CD4-positive, CD25-positive, alpha-beta regulatory T cell (primary cell): ENCODE measurements at regions not wholly inside any gene's neighbourhood (a gene's known extent, or its start where the extent isn't known, plus 50 kb on each side); places are given as distances from the start of the nearest gene placed in this dataset.

Experiments
- ATAC-seq, 2 donors: fragments of 150-1000 bp; cut with Tn5 transposase; one replicate each; pipeline ENCODE4 v1.10.0; 2021; ENCODE audit warnings: low read depth in 2 of 2, moderate number of reproducible peaks in 2 of 2, moderate library complexity in 1 of 2
- DNase-seq, 3 donors: peaks; one replicate each; pipeline versions ENCODE4 v3.0.0 to v3.0.0-alpha.2; 2012 to 2022; ENCODE audit warnings: mixed read lengths in 1 of 3
- H3K27ac ChIP-seq: one replicate; pipeline ENCODE4 v1.7.0; 2013; ENCODE audit warnings: mild to moderate bottlenecking, low read length; ENCODE audit not compliant: insufficient read depth, poor library complexity, severe bottlenecking
- H3K27me3 ChIP-seq: one replicate; pipeline ENCODE4 v1.7.0; 2013; ENCODE audit warnings: low read length; ENCODE audit not compliant: control insufficient read depth, insufficient read depth
- H3K36me3 ChIP-seq: one replicate; pipeline ENCODE4 v1.7.0; 2013; ENCODE audit warnings: mild to moderate bottlenecking, low read length, moderate library complexity; ENCODE audit not compliant: control insufficient read depth, insufficient read depth
- H3K4me1 ChIP-seq: 2 replicates; pipeline ENCODE4 v1.7.0; 2013; ENCODE audit warnings: mild to moderate bottlenecking, low read length; ENCODE audit not compliant: insufficient read depth, control insufficient read depth, poor library complexity, severe bottlenecking
- H3K4me3 ChIP-seq: one replicate; pipeline ENCODE4 v1.7.0; 2013; ENCODE audit warnings: low read depth, mild to moderate bottlenecking, low read length, moderate library complexity
- H3K9me3 ChIP-seq, 2 experiments: 1 replicate in 1 of 2; 2 replicates in 1 of 2; pipeline ENCODE4 v1.7.0; 2013; ENCODE audit warnings: low read length in 2 of 2, mild to moderate bottlenecking in 1 of 2, moderate library complexity in 1 of 2; ENCODE audit not compliant: control insufficient read depth in 2 of 2
- H3K27ac Mint-ChIP-seq, 3 donors: one replicate each; pipeline ENCODE4 v1.8.0; 2020 to 2022; ENCODE audit warnings: mild to moderate bottlenecking in 3 of 3, mixed read lengths in 3 of 3, moderate library complexity in 2 of 3
- H3K27me3 Mint-ChIP-seq: one replicate; pipeline ENCODE4 v1.8.0; 2022; ENCODE audit warnings: mild to moderate bottlenecking, mixed read lengths
- H3K36me3 Mint-ChIP-seq: one replicate; pipeline ENCODE4 v1.8.0; 2020; ENCODE audit warnings: mixed read lengths
- H3K4me1 Mint-ChIP-seq, 4 donors: one replicate each; pipeline ENCODE4 v1.8.0; 2020 to 2022; ENCODE audit warnings: mixed read lengths in 4 of 4, mild to moderate bottlenecking in 1 of 4
- H3K4me3 Mint-ChIP-seq, 4 donors: one replicate each; pipeline ENCODE4 v1.8.0; 2020 to 2022; ENCODE audit warnings: mild to moderate bottlenecking in 4 of 4, mixed read lengths in 4 of 4, moderate library complexity in 3 of 4
- H3K9me3 Mint-ChIP-seq, 7 donors: one replicate each; pipeline ENCODE4 v1.8.0; 2020 to 2022; ENCODE audit warnings: mixed read lengths in 7 of 7, mild to moderate bottlenecking in 3 of 7, moderate library complexity in 2 of 7

- no peak overlapping the region for H3K27ac Mint-ChIP-seq
- Histone ChIP-seq H3K4me1 (no peaks in the 10 kb centered on the region), H3K36me3 (no peaks in the 10 kb centered on the region), H3K27me3 (no peaks in the 10 kb centered on the region), H3K4me3 (no peak overlapping the region), H3K27ac (no peak overlapping the region), H3K9me3 (peaks cover 0 to 4% of the 10 kb centered on the region in 2 experiments)
- H3K4me3 Mint-ChIP-seq: no peak overlapping the region
- H3K36me3 Mint-ChIP-seq: no peaks in the 10 kb centered on the region
- no peaks in the 10 kb centered on the region for H3K4me1 Mint-ChIP-seq
- peaks cover under 1 to 20% (median 8%) of the 10 kb centered on the region in 7 donors for H3K9me3 Mint-ChIP-seq
- DNase-seq (no peak), ATAC-seq (no peak)
- H3K27me3 Mint-ChIP-seq: no peaks in the 10 kb centered on the region
These were observed 671.3 kb downstream of the SORCS1 start for GRCh38 chr10:106493226-106493625.

DNA sequence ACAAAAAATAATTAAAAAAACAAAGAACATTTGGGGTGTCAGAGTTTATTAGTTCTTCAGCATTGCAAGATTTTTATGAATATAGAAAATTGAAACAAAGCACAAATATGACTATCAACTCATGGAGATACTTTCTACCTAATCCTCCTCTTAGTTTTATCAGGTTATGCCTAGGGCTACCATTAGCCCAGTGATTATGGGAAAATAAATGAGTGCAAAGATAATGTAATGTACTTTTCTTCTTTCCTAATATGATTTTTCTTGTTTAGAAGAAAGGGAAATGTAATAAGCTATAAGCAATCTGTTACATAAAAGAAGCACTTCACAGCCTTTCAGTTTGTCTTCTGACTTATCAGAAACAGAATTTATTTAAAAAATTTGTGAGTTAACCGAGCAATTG is 676.8 kb downstream of the SORCS1 start:
- no peak for DNase-seq
- H3K27me3 ChIP-seq: no peaks in the 10 kb centered on the region
- no peaks in the 10 kb centered on the region for H3K36me3 ChIP-seq
- no peaks in the 10 kb centered on the region for H3K27me3 Mint-ChIP-seq
- H3K36me3 Mint-ChIP-seq: no peaks in the 10 kb centered on the region
- no peak for ATAC-seq
- H3K27ac Mint-ChIP-seq: no peak overlapping the region
- no peak overlapping the region for H3K27ac ChIP-seq
- H3K4me1 ChIP-seq: no peaks in the 10 kb centered on the region
- peaks cover 0 to 15% (median 5%) of the 10 kb centered on the region in 7 donors for H3K9me3 Mint-ChIP-seq
- no peak overlapping the region for H3K4me3 ChIP-seq
- no peaks in the 10 kb centered on the region for H3K4me1 Mint-ChIP-seq
- H3K4me3 Mint-ChIP-seq: no peak overlapping the region
- H3K9me3 ChIP-seq: peaks cover 0 to 4% of the 10 kb centered on the region in 2 experiments

DNA sequence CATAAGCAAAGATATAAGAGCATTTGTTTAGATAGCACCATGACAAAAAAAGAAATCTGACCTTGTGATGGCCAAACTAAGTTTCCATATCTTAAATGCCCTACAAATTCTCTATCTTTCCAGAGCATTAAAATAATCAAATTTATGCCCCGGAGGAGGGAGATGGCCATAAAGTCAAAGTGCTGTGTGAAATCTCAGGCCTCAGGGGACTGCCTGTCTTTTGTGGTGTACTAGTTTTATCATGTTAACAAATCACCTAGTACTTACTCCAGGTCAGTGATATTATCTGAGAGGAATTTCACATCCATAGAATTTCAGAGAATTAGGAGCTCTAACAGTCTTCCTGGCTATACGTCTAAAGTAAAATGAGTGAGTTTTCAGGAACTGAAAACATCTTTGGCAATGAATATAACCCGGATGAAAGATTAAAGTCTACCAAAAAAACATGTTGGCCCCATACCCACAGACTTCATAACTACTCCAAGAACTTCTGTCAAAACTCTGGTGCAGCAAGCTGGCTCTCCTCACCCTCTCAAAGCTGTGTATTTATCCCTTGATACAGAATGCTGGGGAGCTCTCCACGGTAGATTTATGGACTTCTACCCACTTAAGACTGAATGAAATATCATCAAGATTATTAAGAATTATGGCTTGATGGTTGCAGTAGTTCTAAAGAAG is 682.8 kb downstream of the SORCS1 start:
- no peaks in the 10 kb centered on the region for H3K9me3 ChIP-seq
- no peaks in the 10 kb centered on the region for H3K36me3 ChIP-seq
- H3K4me1 Mint-ChIP-seq: no peaks in the 10 kb centered on the region
- H3K27me3 Mint-ChIP-seq: no peaks in the 10 kb centered on the region
- no peak overlapping the region for H3K4me3 ChIP-seq
- no peak overlapping the region for H3K27ac Mint-ChIP-seq
- no peaks in the 10 kb centered on the region for H3K4me1 ChIP-seq
- no peaks in the 10 kb centered on the region for H3K27me3 ChIP-seq
- H3K27ac ChIP-seq: no peak overlapping the region
- ATAC-seq (no peak), DNase-seq (no peak)
- peaks cover 2 to 24% (median 6%) of the 10 kb centered on the region in 7 donors for H3K9me3 Mint-ChIP-seq
- no peak overlapping the region for H3K4me3 Mint-ChIP-seq
- no peaks in the 10 kb centered on the region for H3K36me3 Mint-ChIP-seq

GRCh38 chr10:106479636-106480035 is 684.9 kb downstream of the SORCS1 start:
- Mint-ChIP-seq H3K27me3 (no peaks in the 10 kb centered on the region), H3K4me3 (no peak overlapping the region), H3K9me3 (peaks cover 0 to 16% (median 5%) of the 10 kb centered on the region in 7 donors), H3K4me1 (no peaks in the 10 kb centered on the region), H3K27ac (no peak overlapping the region), H3K36me3 (no peaks in the 10 kb centered on the region)
- Histone ChIP-seq H3K4me1 (no peaks in the 10 kb centered on the region), H3K9me3 (no peaks in the 10 kb centered on the region), H3K36me3 (no peaks in the 10 kb centered on the region), H3K4me3 (no peak overlapping the region), H3K27me3 (no peaks in the 10 kb centered on the region), H3K27ac (no peak overlapping the region)
- ATAC-seq: no peak
- no peak for DNase-seq

- Histone ChIP-seq H3K27me3 (no peaks in the 10 kb centered on the region), H3K4me1 (no peaks in the 10 kb centered on the region), H3K9me3 (no peaks in the 10 kb centered on the region), H3K36me3 (no peaks in the 10 kb centered on the region), H3K27ac (no peak overlapping the region), H3K4me3 (no peak overlapping the region)
- ATAC-seq (no peak), DNase-seq (no peak)
- Mint-ChIP-seq H3K4me1 (no peaks in the 10 kb centered on the region), H3K36me3 (no peaks in the 10 kb centered on the region), H3K27ac (no peak overlapping the region), H3K9me3 (peaks cover 1 to 17% (median 11%) of the 10 kb centered on the region in 7 donors), H3K27me3 (no peaks in the 10 kb centered on the region), H3K4me3 (no peak overlapping the region)
These were observed 689.6 kb downstream of the SORCS1 start for GRCh38 chr10:106474876-106475275.

DNA sequence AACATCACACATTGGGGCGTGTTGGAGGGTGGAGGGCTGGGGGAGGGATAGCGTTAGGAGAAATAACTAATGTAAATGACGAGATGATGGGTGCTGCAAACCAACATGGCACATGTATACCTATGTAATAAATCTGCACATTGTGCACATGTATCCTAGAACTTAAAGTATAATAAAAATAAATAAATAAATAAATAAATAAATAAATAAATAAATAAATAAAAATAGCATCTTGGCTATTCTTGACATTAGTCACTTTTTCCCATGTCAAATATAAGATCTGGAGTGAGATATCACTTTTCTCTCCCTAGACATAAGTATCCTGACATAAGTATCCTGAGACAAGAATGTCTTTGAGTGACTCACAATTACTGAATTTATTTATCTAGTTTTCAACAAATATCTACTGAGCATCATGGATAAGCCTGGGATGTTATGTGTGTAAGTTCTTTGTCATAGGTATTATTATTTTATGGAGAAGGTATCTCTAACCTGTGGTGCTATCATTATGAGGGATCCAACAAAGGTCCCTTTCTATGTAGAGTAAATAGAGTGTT is 691.3 kb downstream of the SORCS1 start:
- no peak for ATAC-seq

GRCh38 chr10:106467506-106467905 is 697.0 kb downstream of the SORCS1 start:
- H3K9me3 ChIP-seq: peaks cover 0 to 1% of the 10 kb centered on the region in 2 experiments
- Mint-ChIP-seq H3K4me1 (no peaks in the 10 kb centered on the region), H3K9me3 (peaks cover 1 to 34% (median 15%) of the 10 kb centered on the region in 7 donors), H3K27ac (no peak overlapping the region), H3K27me3 (no peaks in the 10 kb centered on the region), H3K4me3 (no peak overlapping the region), H3K36me3 (no peaks in the 10 kb centered on the region)
- no peaks in the 10 kb centered on the region for H3K4me1 ChIP-seq
- H3K27ac ChIP-seq: no peak overlapping the region
- no peaks in the 10 kb centered on the region for H3K36me3 ChIP-seq
- no peaks in the 10 kb centered on the region for H3K27me3 ChIP-seq
- DNase-seq: no peak
- no peak overlapping the region for H3K4me3 ChIP-seq
- no peak for ATAC-seq

More for the DNA sequence above, 691.3 kb downstream of the SORCS1 start:
- Histone ChIP-seq H3K27ac (no peak overlapping the region), H3K36me3 (no peaks in the 10 kb centered on the region), H3K4me3 (no peak overlapping the region), H3K4me1 (no peaks in the 10 kb centered on the region), H3K27me3 (no peaks in the 10 kb centered on the region), H3K9me3 (no peaks in the 10 kb centered on the region)
- Mint-ChIP-seq H3K27ac (no peak overlapping the region), H3K4me1 (no peaks in the 10 kb centered on the region), H3K9me3 (peaks cover 2 to 22% (median 13%) of the 10 kb centered on the region in 7 donors), H3K27me3 (no peaks in the 10 kb centered on the region), H3K36me3 (no peaks in the 10 kb centered on the region), H3K4me3 (no peak overlapping the region)
- no peak for DNase-seq

DNA sequence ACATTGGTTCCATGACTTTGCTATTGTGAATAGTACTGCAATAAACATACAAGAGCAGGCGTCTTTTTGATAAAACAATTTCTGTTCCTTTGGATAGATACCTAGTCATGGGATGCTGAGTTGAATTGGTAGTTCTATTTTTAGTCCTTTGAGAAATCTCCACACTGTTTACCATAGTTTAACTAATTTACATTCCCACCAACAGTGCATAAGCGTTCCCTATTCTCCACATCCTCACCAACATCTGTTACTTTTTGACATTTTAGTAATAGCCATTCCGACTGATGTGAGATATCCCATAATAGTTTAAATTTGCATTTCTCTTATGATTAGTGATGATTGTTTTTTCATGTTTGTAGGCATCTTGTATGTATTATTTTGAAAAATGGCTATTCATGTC is 707.0 kb downstream of the SORCS1 start:
- no peaks in the 10 kb centered on the region for H3K36me3 ChIP-seq
- DNase-seq (no peak), ATAC-seq (no peak)
- peaks cover 3 to 40% (median 6%) of the 10 kb centered on the region in 7 donors for H3K9me3 Mint-ChIP-seq
- H3K36me3 Mint-ChIP-seq: no peaks in the 10 kb centered on the region
- no peak overlapping the region for H3K4me3 ChIP-seq
- H3K27me3 ChIP-seq: no peaks in the 10 kb centered on the region
- no peaks in the 10 kb centered on the region for H3K4me1 Mint-ChIP-seq
- no peak overlapping the region for H3K27ac ChIP-seq
- H3K27ac Mint-ChIP-seq: no peak overlapping the region
- H3K4me1 ChIP-seq: no peaks in the 10 kb centered on the region
- H3K4me3 Mint-ChIP-seq: no peak overlapping the region
- H3K27me3 Mint-ChIP-seq: no peaks in the 10 kb centered on the region
- peaks cover 0 to 2% of the 10 kb centered on the region in 2 experiments for H3K9me3 ChIP-seq
